ENCODE measurements at regions not wholly inside any gene's neighbourhood (a gene's known extent, or its start where the extent isn't known, plus 50 kb on each side); places are given as distances from the start of the nearest gene placed in this dataset.

DNA sequence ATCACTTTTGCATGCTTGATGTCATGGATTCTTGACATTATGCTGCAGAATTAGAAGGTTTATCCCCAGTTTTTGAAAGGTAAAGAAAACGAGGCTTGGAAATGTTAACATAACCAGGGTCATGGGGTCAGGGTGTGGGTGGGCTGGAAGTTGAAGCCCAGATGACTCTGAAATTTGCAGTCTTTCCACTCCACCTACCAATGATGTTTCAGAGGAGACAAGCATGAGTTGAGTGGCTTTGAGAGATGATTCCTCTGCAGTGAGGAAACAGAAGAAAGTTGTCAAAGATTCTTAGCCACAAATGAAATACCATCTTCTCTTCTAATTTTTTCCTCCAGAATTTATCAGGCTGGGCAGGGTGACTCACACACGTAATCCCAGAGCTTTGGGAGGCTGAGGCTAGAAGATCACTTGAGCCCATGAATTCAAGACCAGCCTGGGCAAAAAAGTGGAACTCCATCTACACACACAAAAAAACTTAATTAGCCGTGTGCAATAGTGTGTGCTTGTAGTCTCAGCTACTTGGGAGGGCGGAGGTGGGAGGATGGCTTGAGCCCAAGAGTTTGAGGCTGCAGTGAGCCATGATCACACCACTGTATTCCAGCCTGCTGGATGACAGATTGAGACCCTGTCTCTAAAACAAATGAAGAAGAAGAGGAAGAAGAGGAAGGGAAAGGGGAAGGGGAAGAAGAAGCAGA is 239.1 kb upstream of the AUTS2 start:
- no peak for TF ChIP-seq POLR2A (IDR thresholded peaks at IDR 0.05)
- TF ChIP-seq, protein P1, sequence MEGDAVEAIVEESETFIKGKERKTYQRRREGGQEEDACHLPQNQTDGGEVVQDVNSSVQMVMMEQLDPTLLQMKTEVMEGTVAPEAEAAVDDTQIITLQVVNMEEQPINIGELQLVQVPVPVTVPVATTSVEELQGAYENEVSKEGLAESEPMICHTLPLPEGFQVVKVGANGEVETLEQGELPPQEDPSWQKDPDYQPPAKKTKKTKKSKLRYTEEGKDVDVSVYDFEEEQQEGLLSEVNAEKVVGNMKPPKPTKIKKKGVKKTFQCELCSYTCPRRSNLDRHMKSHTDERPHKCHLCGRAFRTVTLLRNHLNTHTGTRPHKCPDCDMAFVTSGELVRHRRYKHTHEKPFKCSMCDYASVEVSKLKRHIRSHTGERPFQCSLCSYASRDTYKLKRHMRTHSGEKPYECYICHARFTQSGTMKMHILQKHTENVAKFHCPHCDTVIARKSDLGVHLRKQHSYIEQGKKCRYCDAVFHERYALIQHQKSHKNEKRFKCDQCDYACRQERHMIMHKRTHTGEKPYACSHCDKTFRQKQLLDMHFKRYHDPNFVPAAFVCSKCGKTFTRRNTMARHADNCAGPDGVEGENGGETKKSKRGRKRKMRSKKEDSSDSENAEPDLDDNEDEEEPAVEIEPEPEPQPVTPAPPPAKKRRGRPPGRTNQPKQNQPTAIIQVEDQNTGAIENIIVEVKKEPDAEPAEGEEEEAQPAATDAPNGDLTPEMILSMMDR (IDR thresholded peaks at IDR 0.05), result no peak
